ENCODE measurements at regions not wholly inside any gene's neighbourhood (a gene's known extent, or its start where the extent isn't known, plus 50 kb on each side); places are given as distances from the start of the nearest gene placed in this dataset.

DNA sequence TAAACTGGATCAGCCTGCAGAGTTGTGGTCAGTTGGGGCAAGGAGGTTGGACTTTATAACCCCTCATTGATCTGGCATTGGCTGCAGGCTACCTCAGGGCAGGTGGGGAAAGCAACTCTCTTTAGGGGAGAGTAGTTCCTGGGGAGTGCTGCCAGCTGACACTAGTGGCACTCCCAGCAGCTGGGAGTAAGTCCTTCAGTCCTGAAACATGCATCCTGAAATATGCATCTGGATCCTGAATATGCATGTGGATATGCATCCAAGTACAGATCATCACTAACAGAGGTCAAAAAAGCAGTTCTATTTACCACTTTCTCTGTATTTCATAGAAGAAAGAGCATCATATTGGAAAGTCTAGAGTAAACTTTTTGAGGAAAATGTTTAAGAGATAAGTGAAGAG is 350.8 kb downstream of the EPM2A start:
- no peaks in the 10 kb centered on the region for H4K20me1 ChIP-seq (ENCODE audit: low read length)
- no TSS peak for BruUV-seq (replicated peaks)
- intact Hi-C loops (cut with micrococcal nuclease) = no loop called here

DNA sequence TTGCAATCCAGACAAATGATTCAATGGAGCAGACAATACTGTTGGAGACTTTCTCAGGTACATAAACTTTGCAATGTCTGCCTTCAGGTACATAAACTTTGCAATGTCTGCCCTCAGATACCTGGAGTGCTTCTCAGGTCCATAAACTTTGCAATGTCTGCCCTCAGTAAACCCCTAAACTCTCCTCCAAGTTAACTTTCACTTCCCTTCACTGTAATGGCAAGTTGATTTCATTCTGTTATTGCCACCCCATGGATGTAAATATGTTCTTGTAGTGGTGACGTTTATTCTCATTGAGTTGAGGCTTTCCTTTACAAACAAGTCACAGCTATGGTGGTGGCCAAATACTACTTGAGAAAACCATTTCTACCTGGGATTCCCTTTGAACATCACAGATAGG is 338.8 kb downstream of the EPM2A start:
- H4K20me1 ChIP-seq (ENCODE audit: low read length) = no peaks in the 10 kb centered on the region
- no peaks in the 10 kb centered on the region for H3K4me1 ChIP-seq (ENCODE audit: insufficient read depth, low read length)
- H3K79me2 ChIP-seq (ENCODE audit: low read length) = no peaks in the 10 kb centered on the region
- no peak overlapping the region for H3K9ac ChIP-seq (ENCODE audit: low read length)
- H3K27me3 ChIP-seq (ENCODE audit: low read length) = no peaks in the 10 kb centered on the region
- H3K9me2 ChIP-seq (replicated peaks; ENCODE audit: low read length) = no peaks in the 10 kb centered on the region
- no peak overlapping the region for H3K27ac ChIP-seq (ENCODE audit: low read length)
- no peaks in the 10 kb centered on the region for H3K9me3 ChIP-seq (ENCODE audit: low read length)
- no peak overlapping the region for H3K4me2 ChIP-seq (ENCODE audit: low read length)
- no TSS peak for BruUV-seq (replicated peaks)
- POLR2A ChIA-PET (ENCODE audit: unreplicated experiment) = no interaction called here
- H3F3A ChIP-seq (ENCODE audit: low read length, unreplicated experiment) = no peaks in the 10 kb centered on the region
- no peak for DNase-seq
- H2AFZ ChIP-seq (ENCODE audit: low read length) = no peak overlapping the region
- H3K36me3 ChIP-seq (ENCODE audit: low read depth, low read length) = no peaks in the 10 kb centered on the region
- TF ChIP-seq, protein P1, sequence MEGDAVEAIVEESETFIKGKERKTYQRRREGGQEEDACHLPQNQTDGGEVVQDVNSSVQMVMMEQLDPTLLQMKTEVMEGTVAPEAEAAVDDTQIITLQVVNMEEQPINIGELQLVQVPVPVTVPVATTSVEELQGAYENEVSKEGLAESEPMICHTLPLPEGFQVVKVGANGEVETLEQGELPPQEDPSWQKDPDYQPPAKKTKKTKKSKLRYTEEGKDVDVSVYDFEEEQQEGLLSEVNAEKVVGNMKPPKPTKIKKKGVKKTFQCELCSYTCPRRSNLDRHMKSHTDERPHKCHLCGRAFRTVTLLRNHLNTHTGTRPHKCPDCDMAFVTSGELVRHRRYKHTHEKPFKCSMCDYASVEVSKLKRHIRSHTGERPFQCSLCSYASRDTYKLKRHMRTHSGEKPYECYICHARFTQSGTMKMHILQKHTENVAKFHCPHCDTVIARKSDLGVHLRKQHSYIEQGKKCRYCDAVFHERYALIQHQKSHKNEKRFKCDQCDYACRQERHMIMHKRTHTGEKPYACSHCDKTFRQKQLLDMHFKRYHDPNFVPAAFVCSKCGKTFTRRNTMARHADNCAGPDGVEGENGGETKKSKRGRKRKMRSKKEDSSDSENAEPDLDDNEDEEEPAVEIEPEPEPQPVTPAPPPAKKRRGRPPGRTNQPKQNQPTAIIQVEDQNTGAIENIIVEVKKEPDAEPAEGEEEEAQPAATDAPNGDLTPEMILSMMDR (conservative IDR thresholded peaks at IDR 0.05; ENCODE audit: low read depth, low read length) = no peak
- TF ChIP-seq EZH2phosphoT487 (IDR thresholded peaks at IDR 0.05; ENCODE audit: borderline replicate concordance, low read length) (no peak), EZH2 (IDR thresholded peaks at IDR 0.05; ENCODE audit: low read length, unreplicated experiment) (no peak)
- no peak for ATAC-seq
- intact Hi-C loops (cut with micrococcal nuclease) = no loop called here
- H3K4me3 ChIP-seq (ENCODE audit: low read length) = no peak overlapping the region
- CTCF ChIA-PET = no interaction called here

More for the DNA sequence above, 350.8 kb downstream of the EPM2A start:
- ChIA-PET POLR2A (ENCODE audit: unreplicated experiment) (no interaction called here), CTCF (no interaction called here)
- TF ChIP-seq EZH2 (IDR thresholded peaks at IDR 0.05; ENCODE audit: low read length, unreplicated experiment) (no peak), EZH2phosphoT487 (IDR thresholded peaks at IDR 0.05; ENCODE audit: borderline replicate concordance, low read length) (no peak)
- TF ChIP-seq, protein P1 (conservative IDR thresholded peaks at IDR 0.05; ENCODE audit: low read depth, low read length) = no peak
- no peak for DNase-seq
- Histone ChIP-seq H2AFZ (ENCODE audit: low read length) (no peak overlapping the region), H3K4me2 (ENCODE audit: low read length) (no peak overlapping the region), H3K27ac (ENCODE audit: low read length) (no peak overlapping the region), H3K79me2 (ENCODE audit: low read length) (no peaks in the 10 kb centered on the region), H3K4me1 (ENCODE audit: insufficient read depth, low read length) (no peaks in the 10 kb centered on the region), H3K36me3 (ENCODE audit: low read depth, low read length) (no peaks in the 10 kb centered on the region), H3K9ac (ENCODE audit: low read length) (no peak overlapping the region), H3K9me3 (ENCODE audit: low read length) (no peaks in the 10 kb centered on the region), H3K4me3 (ENCODE audit: low read length) (no peak overlapping the region), H3K9me2 (replicated peaks; ENCODE audit: low read length) (no peaks in the 10 kb centered on the region; the same call in 1 of the 2 replicates), H3F3A (ENCODE audit: low read length, unreplicated experiment) (no peaks in the 10 kb centered on the region), H3K27me3 (ENCODE audit: low read length) (no peaks in the 10 kb centered on the region)
- no peak for ATAC-seq

DNA sequence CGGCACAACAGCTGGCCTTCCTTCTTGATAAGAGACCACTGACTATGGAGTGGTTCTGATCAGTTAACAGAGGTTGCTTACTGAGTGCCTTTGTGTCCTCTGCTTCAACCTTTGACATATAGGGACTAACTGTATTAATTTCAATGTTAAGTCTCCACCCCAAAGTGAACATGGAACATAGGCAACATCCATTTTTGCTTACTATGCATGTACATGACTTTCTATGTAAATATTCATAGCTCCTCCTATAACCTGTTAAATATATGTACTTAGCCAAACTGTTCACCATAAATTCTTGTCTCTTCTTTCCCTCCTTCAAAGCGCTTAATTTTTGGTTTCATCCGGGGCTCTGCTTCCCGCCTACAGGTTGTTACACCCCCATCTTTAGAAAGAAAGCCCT is 334.8 kb downstream of the EPM2A start:
- H3K4me1 ChIP-seq (ENCODE audit: insufficient read depth, low read length) = no peaks in the 10 kb centered on the region
- no peak overlapping the region for H3K27ac ChIP-seq (ENCODE audit: low read length)
- no peak overlapping the region for H2AFZ ChIP-seq (ENCODE audit: low read length)
- ATAC-seq (no peak), DNase-seq (no peak)
- no peaks in the 10 kb centered on the region for H3K9me3 ChIP-seq (ENCODE audit: low read length)
- no peaks in the 10 kb centered on the region for H3F3A ChIP-seq (ENCODE audit: low read length, unreplicated experiment)
- intact Hi-C loops (cut with micrococcal nuclease) = no loop called here
- H4K20me1 ChIP-seq (ENCODE audit: low read length) = no peaks in the 10 kb centered on the region
- no TSS peak for BruUV-seq (replicated peaks)
- H3K4me3 ChIP-seq (ENCODE audit: low read length) = no peak overlapping the region
- H3K9me2 ChIP-seq (replicated peaks; ENCODE audit: low read length) = no peaks in the 10 kb centered on the region
- no peaks in the 10 kb centered on the region for H3K27me3 ChIP-seq (ENCODE audit: low read length)
- ChIA-PET POLR2A (ENCODE audit: unreplicated experiment) (no interaction called here), CTCF (no interaction called here)
- no peak overlapping the region for H3K4me2 ChIP-seq (ENCODE audit: low read length)
- H3K79me2 ChIP-seq (ENCODE audit: low read length) = no peaks in the 10 kb centered on the region
- no peak overlapping the region for H3K9ac ChIP-seq (ENCODE audit: low read length)
- no peaks in the 10 kb centered on the region for H3K36me3 ChIP-seq (ENCODE audit: low read depth, low read length)
- TF ChIP-seq, protein P1 (conservative IDR thresholded peaks at IDR 0.05; ENCODE audit: low read depth, low read length) = no peak
- TF ChIP-seq EZH2phosphoT487 (IDR thresholded peaks at IDR 0.05; ENCODE audit: borderline replicate concordance, low read length) (no peak), EZH2 (IDR thresholded peaks at IDR 0.05; ENCODE audit: low read length, unreplicated experiment) (no peak)

All from PC-3 (cell line).